Ovary (tissue), 1 donor: ENCODE measurements at regions not wholly inside any gene's neighbourhood (a gene's known extent, or its start where the extent isn't known, plus 50 kb on each side); places are given as distances from the start of the nearest gene placed in this dataset.

Experiments used
- EP300 ChIP-seq: sonication (generic); formaldehyde crosslinking; IDR thresholded peaks from one replicate; pipeline ENCODE4 v1.6.1; 2017; ENCODE audit warnings: antibody characterized with exemption
- POLR2A ChIP-seq: fragments of 450-650 bp; IDR thresholded peaks from one replicate; pipeline ENCODE4 v1.6.1; 2017; ENCODE audit warnings: antibody characterized with exemption, mild to moderate bottlenecking, moderate library complexity

DNA sequence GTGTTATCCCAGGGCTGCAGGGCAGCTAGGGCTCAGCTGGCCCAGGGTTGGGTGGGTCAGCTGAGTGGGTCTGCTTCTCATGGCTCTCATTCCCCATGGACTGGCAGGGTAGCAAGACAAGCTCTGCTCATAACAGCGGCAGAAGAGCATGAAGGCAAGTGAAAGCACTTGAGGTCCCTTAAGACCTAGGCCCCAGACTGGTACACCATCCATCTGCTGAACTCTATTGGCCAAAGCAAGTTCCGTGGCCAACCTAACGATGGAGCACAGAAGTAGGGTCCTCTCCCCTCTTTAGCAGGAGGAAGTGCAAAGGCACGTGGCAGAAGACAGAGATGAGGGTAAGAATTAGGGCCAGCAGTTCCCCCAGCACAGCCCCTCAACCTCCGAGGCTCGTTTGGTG, 174.3 kb upstream of the TOPAZ1 start:
- no peak for TF ChIP-seq POLR2A
- no peak for TF ChIP-seq EP300
